ENCODE measurements at regions not wholly inside any gene's neighbourhood (a gene's known extent, or its start where the extent isn't known, plus 50 kb on each side); places are given as distances from the start of the nearest gene placed in this dataset.

GRCh38 chr5:145708169-145708568, 127.0 kb downstream of the PRELID2 start:
- no peak for DNase-seq (ENCODE audit: low read depth)
- TF ChIP-seq CTCF (IDR thresholded peaks at IDR 0.05; ENCODE audit: low read depth, low read length) (no peak), MYC (IDR thresholded peaks at IDR 0.05; ENCODE audit: low read depth, low read length) (no peak), MAX (IDR thresholded peaks at IDR 0.05; ENCODE audit: low read depth, low read length) (no peak), POLR2A (IDR thresholded peaks at IDR 0.05; ENCODE audit: extremely low read depth, insufficient read length) (no peak)
- no peak overlapping the region for H3K4me3 ChIP-seq (ENCODE audit: low read depth, low read length)

- TF ChIP-seq MAX (IDR thresholded peaks at IDR 0.05; ENCODE audit: low read depth, low read length), result no peak
- TF ChIP-seq POLR2A (IDR thresholded peaks at IDR 0.05; ENCODE audit: extremely low read depth, insufficient read length), result no peak
- TF ChIP-seq MYC (IDR thresholded peaks at IDR 0.05; ENCODE audit: low read depth, low read length), result no peak
- TF ChIP-seq CTCF (IDR thresholded peaks at IDR 0.05; ENCODE audit: low read depth, low read length), result no peak
- H3K4me3 ChIP-seq (ENCODE audit: low read depth, low read length), result no peak overlapping the region
- no peak for DNase-seq (ENCODE audit: low read depth)
Observed at GRCh38 chr5:145704724-145705123, 130.4 kb downstream of the PRELID2 start.

GRCh38 chr5:145703856-145704255, 131.3 kb downstream of the PRELID2 start:
- TF ChIP-seq MAX (IDR thresholded peaks at IDR 0.05; ENCODE audit: low read depth, low read length), result no peak
- TF ChIP-seq CTCF (IDR thresholded peaks at IDR 0.05; ENCODE audit: low read depth, low read length), result no peak
- TF ChIP-seq POLR2A (IDR thresholded peaks at IDR 0.05; ENCODE audit: extremely low read depth, insufficient read length), result no peak
- TF ChIP-seq MYC (IDR thresholded peaks at IDR 0.05; ENCODE audit: low read depth, low read length), result no peak
- no peak for DNase-seq (ENCODE audit: low read depth)
- no peak overlapping the region for H3K4me3 ChIP-seq (ENCODE audit: low read depth, low read length)

- no peak overlapping the region for H3K4me3 ChIP-seq (ENCODE audit: low read depth, low read length)
- no peak for DNase-seq (ENCODE audit: low read depth)
- TF ChIP-seq POLR2A (IDR thresholded peaks at IDR 0.05; ENCODE audit: extremely low read depth, insufficient read length) (no peak), CTCF (IDR thresholded peaks at IDR 0.05; ENCODE audit: low read depth, low read length) (no peak), MYC (IDR thresholded peaks at IDR 0.05; ENCODE audit: low read depth, low read length) (no peak), MAX (IDR thresholded peaks at IDR 0.05; ENCODE audit: low read depth, low read length) (no peak)
Observed at GRCh38 chr5:145701404-145701803, 133.7 kb downstream of the PRELID2 start.

GRCh38 chr5:145699846-145700245, 135.3 kb downstream of the PRELID2 start:
- TF ChIP-seq MAX (IDR thresholded peaks at IDR 0.05; ENCODE audit: low read depth, low read length) (no peak), CTCF (IDR thresholded peaks at IDR 0.05; ENCODE audit: low read depth, low read length) (no peak), POLR2A (IDR thresholded peaks at IDR 0.05; ENCODE audit: extremely low read depth, insufficient read length) (no peak), MYC (IDR thresholded peaks at IDR 0.05; ENCODE audit: low read depth, low read length) (no peak)
- H3K4me3 ChIP-seq (ENCODE audit: low read depth, low read length), result no peak overlapping the region
- DNase-seq (ENCODE audit: low read depth), result no peak

All from NB4 (cell line).